ENCODE measurements at regions not wholly inside any gene's neighbourhood (a gene's known extent, or its start where the extent isn't known, plus 50 kb on each side); places are given as distances from the start of the nearest gene placed in this dataset.

- Mint-ChIP-seq H3K4me3 (no peak overlapping the region), H3K9me3 (no peaks in the 10 kb centered on the region), H3K4me1 (no peaks in the 10 kb centered on the region), H3K27me3 (peaks cover 61% of the 10 kb centered on the region), H3K27ac (peak overlapping the region in 1 of 2 donors; percentile 4)
- ATAC-seq (no peak), DNase-seq (no peak)
Measured at GRCh38 chr11:113570906-113571305, 95.7 kb upstream of the DRD2 start.

GRCh38 chr11:113569391-113569790 lies 94.2 kb upstream of the DRD2 start:
- no peaks in the 10 kb centered on the region for H3K4me1 Mint-ChIP-seq

GRCh38 chr11:113568566-113568965 lies 93.4 kb upstream of the DRD2 start:
- peaks cover 74% of the 10 kb centered on the region for H3K27me3 Mint-ChIP-seq
- no peak for ATAC-seq
- no peak overlapping the region for H3K4me3 Mint-ChIP-seq
- DNase-seq: no peak
- H3K4me1 Mint-ChIP-seq: no peaks in the 10 kb centered on the region
- no peaks in the 10 kb centered on the region for H3K9me3 Mint-ChIP-seq
- H3K27ac Mint-ChIP-seq: no peak overlapping the region

More at GRCh38 chr11:113569391-113569790, 94.2 kb upstream of the DRD2 start:
- Mint-ChIP-seq H3K9me3 (no peaks in the 10 kb centered on the region), H3K27me3 (peaks cover 75% of the 10 kb centered on the region), H3K27ac (no peak overlapping the region), H3K4me3 (no peak overlapping the region)
- no peak for ATAC-seq
- DNase-seq: no peak

- Mint-ChIP-seq H3K27me3 (peaks cover 70% of the 10 kb centered on the region), H3K27ac (no peak overlapping the region), H3K4me1 (no peaks in the 10 kb centered on the region), H3K4me3 (no peak overlapping the region), H3K9me3 (no peaks in the 10 kb centered on the region)
- DNase-seq (no peak), ATAC-seq (no peak)
Measured at GRCh38 chr11:113567867-113568544, 92.8 kb upstream of the DRD2 start.

GRCh38 chr11:113567097-113567496 lies 91.9 kb upstream of the DRD2 start:
- DNase-seq (no peak), ATAC-seq (no peak)
- Mint-ChIP-seq H3K27me3 (peaks cover 70% of the 10 kb centered on the region), H3K4me1 (no peaks in the 10 kb centered on the region), H3K27ac (no peak overlapping the region), H3K4me3 (no peak overlapping the region), H3K9me3 (no peaks in the 10 kb centered on the region)

- peaks cover 55% of the 10 kb centered on the region for H3K27me3 Mint-ChIP-seq
- no peak for DNase-seq
- no peak for ATAC-seq
- H3K27ac Mint-ChIP-seq: no peak overlapping the region
- no peak overlapping the region for H3K4me3 Mint-ChIP-seq
- no peaks in the 10 kb centered on the region for H3K4me1 Mint-ChIP-seq
- no peaks in the 10 kb centered on the region for H3K9me3 Mint-ChIP-seq
Measured at GRCh38 chr11:113564527-113565130, 89.4 kb upstream of the DRD2 start.

GRCh38 chr11:113563766-113564526 lies 88.7 kb upstream of the DRD2 start:
- H3K27me3 Mint-ChIP-seq: peaks cover 55% of the 10 kb centered on the region
- H3K9me3 Mint-ChIP-seq: no peaks in the 10 kb centered on the region
- no peak overlapping the region for H3K27ac Mint-ChIP-seq
- no peaks in the 10 kb centered on the region for H3K4me1 Mint-ChIP-seq
- no peak for ATAC-seq
- DNase-seq: no peak
- no peak overlapping the region for H3K4me3 Mint-ChIP-seq

- no peaks in the 10 kb centered on the region for H3K9me3 Mint-ChIP-seq
- H3K27me3 Mint-ChIP-seq: peaks cover 52% of the 10 kb centered on the region
- no peak overlapping the region for H3K4me3 Mint-ChIP-seq
- H3K4me1 Mint-ChIP-seq: no peaks in the 10 kb centered on the region
- DNase-seq (no peak), ATAC-seq (no peak)
- no peak overlapping the region for H3K27ac Mint-ChIP-seq
Measured at GRCh38 chr11:113562981-113563461, 87.8 kb upstream of the DRD2 start.

GRCh38 chr11:113562576-113562975 lies 87.4 kb upstream of the DRD2 start:
- Mint-ChIP-seq H3K27me3 (peaks cover 48% of the 10 kb centered on the region), H3K9me3 (no peaks in the 10 kb centered on the region), H3K27ac (no peak overlapping the region), H3K4me3 (no peak overlapping the region), H3K4me1 (no peaks in the 10 kb centered on the region)
- ATAC-seq (no peak), DNase-seq (no peak)

- H3K4me1 Mint-ChIP-seq: no peaks in the 10 kb centered on the region
- H3K9me3 Mint-ChIP-seq: no peaks in the 10 kb centered on the region
- H3K27ac Mint-ChIP-seq: no peak overlapping the region
- ATAC-seq (no peak), DNase-seq (no peak)
- no peak overlapping the region for H3K4me3 Mint-ChIP-seq
- H3K27me3 Mint-ChIP-seq: peaks cover 9% of the 10 kb centered on the region
Measured at GRCh38 chr11:113557926-113558325, 82.7 kb upstream of the DRD2 start.

GRCh38 chr11:113556036-113556435 lies 80.8 kb upstream of the DRD2 start:
- peaks cover 18% of the 10 kb centered on the region for H3K27me3 Mint-ChIP-seq
- H3K4me3 Mint-ChIP-seq: no peak overlapping the region
- DNase-seq (no peak), ATAC-seq (no peak)
- H3K27ac Mint-ChIP-seq: no peak overlapping the region
- H3K9me3 Mint-ChIP-seq: no peaks in the 10 kb centered on the region
- H3K4me1 Mint-ChIP-seq: no peaks in the 10 kb centered on the region

- Mint-ChIP-seq H3K4me3 (no peak overlapping the region), H3K27ac (no peak overlapping the region), H3K9me3 (no peaks in the 10 kb centered on the region), H3K4me1 (no peaks in the 10 kb centered on the region), H3K27me3 (peaks cover 27% of the 10 kb centered on the region)
- DNase-seq (no peak), ATAC-seq (no peak)
Measured at GRCh38 chr11:113555071-113555619, 79.9 kb upstream of the DRD2 start.

GRCh38 chr11:113554526-113554925 lies 79.3 kb upstream of the DRD2 start:
- no peaks in the 10 kb centered on the region for H3K9me3 Mint-ChIP-seq
- no peak overlapping the region for H3K27ac Mint-ChIP-seq
- H3K4me3 Mint-ChIP-seq: no peak overlapping the region
- H3K27me3 Mint-ChIP-seq: peaks cover 33% of the 10 kb centered on the region
- no peak for ATAC-seq
- no peak for DNase-seq
- H3K4me1 Mint-ChIP-seq: no peaks in the 10 kb centered on the region

GRCh38 chr11:113553915-113554314 lies 78.7 kb upstream of the DRD2 start:
- Mint-ChIP-seq H3K27ac (no peak overlapping the region), H3K4me3 (no peak overlapping the region), H3K9me3 (no peaks in the 10 kb centered on the region), H3K4me1 (no peaks in the 10 kb centered on the region), H3K27me3 (peaks cover 39% of the 10 kb centered on the region)
- no peak for DNase-seq
- no peak for ATAC-seq

- Mint-ChIP-seq H3K27me3 (peaks cover 41% of the 10 kb centered on the region), H3K4me3 (no peak overlapping the region), H3K4me1 (no peaks in the 10 kb centered on the region), H3K27ac (no peak overlapping the region), H3K9me3 (no peaks in the 10 kb centered on the region)
- DNase-seq (no peak), ATAC-seq (no peak)
Measured at GRCh38 chr11:113553235-113553634, 78.0 kb upstream of the DRD2 start.

- DNase-seq (no peak), ATAC-seq (no peak)
- H3K9me3 Mint-ChIP-seq: no peaks in the 10 kb centered on the region
- H3K27me3 Mint-ChIP-seq: peaks cover 50% of the 10 kb centered on the region
- no peaks in the 10 kb centered on the region for H3K4me1 Mint-ChIP-seq
- H3K4me3 Mint-ChIP-seq: no peak overlapping the region
- no peak overlapping the region for H3K27ac Mint-ChIP-seq
Measured at GRCh38 chr11:113552271-113552670, 77.1 kb upstream of the DRD2 start.
